CD4-positive, alpha-beta T cell (primary cell): ENCODE measurements at regions not wholly inside any gene's neighbourhood (a gene's known extent, or its start where the extent isn't known, plus 50 kb on each side); places are given as distances from the start of the nearest gene placed in this dataset.
A peak's percentile ranks its signal among the peaks of the same experiment; 100 is the strongest.

Experiments
- ATAC-seq: fragments of 200-7000 bp; cut with Tn5 transposase; one replicate; pipeline ENCODE4 v1.10.0; 2022; ENCODE audit warnings: mild to moderate bottlenecking; ENCODE audit not compliant: poor library complexity
- CTCF ChIA-PET: fragments of 350-600 bp; sonication (Branson Sonifier 250); formaldehyde crosslinking; loops from one replicate; lab custom pipeline; 2021; ENCODE audit warnings: antibody characterized with exemption, inconsistent platforms; lab: Charles Lee
- POLR2A ChIA-PET: fragments of 350-600 bp; sonication (Branson Sonifier 250); formaldehyde crosslinking; loops from one replicate; lab custom pipeline; 2021; ENCODE audit warnings: antibody characterized with exemption, inconsistent platforms; lab: Charles Lee
- DNase-seq, 14 experiments: peaks; one replicate each; pipeline ENCODE4 v3.0.0-alpha.2; 2013 to 2020; ENCODE audit warnings: mixed read lengths in 2 of 14
- H3K27ac ChIP-seq, 2 donors: one replicate each; pipeline versions ENCODE4 v1.5.1 to v1.7.0; 2013; ENCODE audit warnings: low read length in 2 of 2, low read depth in 1 of 2, mild to moderate bottlenecking in 1 of 2
- H3K27me3 ChIP-seq, 2 experiments: 1 replicate in 1 of 2; 2 replicates in 1 of 2; pipeline versions ENCODE4 v1.6.1 to v1.7.0; 2013; ENCODE audit warnings: low read length in 2 of 2, control low read depth in 1 of 2, mild to moderate bottlenecking in 1 of 2, moderate library complexity in 1 of 2; ENCODE audit not compliant: insufficient read depth in 2 of 2, control insufficient read depth in 1 of 2
- H3K36me3 ChIP-seq: one replicate; pipeline ENCODE4 v1.6.1; 2013; ENCODE audit warnings: low read length, control low read depth; ENCODE audit not compliant: insufficient read depth
- H3K4me1 ChIP-seq: one replicate; pipeline ENCODE4 v1.6.1; 2013; ENCODE audit warnings: low read length, control low read depth; ENCODE audit not compliant: insufficient read depth
- H3K4me3 ChIP-seq: one replicate; pipeline ENCODE4 v1.5.1; 2013; ENCODE audit warnings: mild to moderate bottlenecking, low read length, moderate library complexity
- H3K9me3 ChIP-seq, 2 experiments: 1 replicate in 1 of 2; 2 replicates in 1 of 2; pipeline versions ENCODE4 v1.6.1 to v1.7.0; 2013; ENCODE audit warnings: low read length in 2 of 2, mild to moderate bottlenecking in 2 of 2, control low read depth in 1 of 2, moderate library complexity in 1 of 2; ENCODE audit not compliant: control insufficient read depth in 1 of 2, insufficient read depth in 1 of 2
- H3K27ac Mint-ChIP-seq: one replicate; pipeline ENCODE4 v1.8.0; 2020; ENCODE audit warnings: mixed read lengths
- H3K27me3 Mint-ChIP-seq: one replicate; pipeline ENCODE4 v1.8.0; 2021; ENCODE audit warnings: mixed read lengths
- H3K36me3 Mint-ChIP-seq: one replicate; pipeline ENCODE4 v1.8.0; 2021; ENCODE audit warnings: low read depth, mixed read lengths
- H3K4me1 Mint-ChIP-seq: one replicate; pipeline ENCODE4 v1.8.0; 2021; ENCODE audit warnings: low read depth, mixed read lengths
- H3K4me3 Mint-ChIP-seq: one replicate; pipeline ENCODE4 v1.8.0; 2020; ENCODE audit warnings: mild to moderate bottlenecking, mixed read lengths
- H3K9me3 Mint-ChIP-seq: one replicate; pipeline ENCODE4 v1.8.0; 2020; ENCODE audit warnings: mixed read lengths
- intact Hi-C, 2 experiments: fragments of 100-400 bp; cut with DNase I in 1 of 2; cut with micrococcal nuclease in 1 of 2; formaldehyde crosslinking; loops; one replicate each; pipeline versions ENCODE4 v1.15.1 to v1.9.0; 2023 to 2025; cut with DNase I, micrococcal nuclease
- TF ChIP-seq, protein P1 (sequence below): fragments of 200-600 bp; IDR thresholded peaks from one replicate; pipeline ENCODE4 v1.8.0; 2022; ENCODE audit warnings: antibody characterized with exemption, mild to moderate bottlenecking

DNA sequence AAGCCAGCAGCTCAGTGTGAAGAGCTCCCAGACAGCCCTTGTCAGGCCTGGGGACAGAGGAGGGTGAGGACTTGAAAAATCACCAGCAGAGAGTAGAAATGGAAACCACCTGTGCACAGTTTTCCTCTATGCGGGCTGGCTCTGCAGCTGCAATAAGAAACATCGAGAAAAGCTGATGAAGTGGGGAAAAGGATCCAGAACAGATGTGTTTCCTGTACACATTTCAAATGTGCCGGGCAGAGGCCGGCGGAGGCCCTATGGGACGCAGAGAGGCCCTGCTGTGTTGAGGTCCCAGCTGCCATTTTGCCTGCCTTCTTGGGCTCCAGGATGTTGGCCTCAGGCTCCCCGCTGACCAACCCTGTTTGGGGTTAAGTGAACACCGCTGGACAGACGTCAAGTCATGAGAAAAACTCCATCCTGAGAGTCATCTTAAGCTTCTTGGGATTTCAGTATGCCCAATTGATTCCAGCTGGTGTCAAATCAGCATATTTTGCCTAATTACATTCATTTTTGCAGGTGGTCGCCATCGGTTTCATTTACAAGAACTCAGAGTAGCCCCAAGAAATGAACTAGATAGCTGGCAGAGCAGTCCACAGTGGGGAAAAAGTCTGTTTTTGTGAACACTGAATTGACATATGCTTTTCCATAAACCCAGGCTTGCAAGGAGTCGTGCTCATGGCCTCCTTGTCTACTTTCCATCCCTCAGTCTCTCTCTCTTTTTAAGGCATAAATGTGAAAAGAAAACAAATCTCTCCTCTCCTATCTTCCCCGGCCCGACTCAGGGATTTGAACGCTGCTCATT is 150.4 kb upstream of the PHACTR3 start:
- Histone ChIP-seq H3K27me3 (peaks cover 5 to 7% of the 10 kb centered on the region in 2 experiments), H3K27ac (no peak overlapping the region), H3K4me3 (no peak overlapping the region), H3K4me1 (no peaks in the 10 kb centered on the region), H3K36me3 (no peaks in the 10 kb centered on the region), H3K9me3 (no peaks in the 10 kb centered on the region)
- CTCF ChIA-PET, result no interaction called here
- POLR2A ChIA-PET, result interaction anchor here (0.7 kb wide), 1 partner anchor 475 kb away, joined by 3 read pairs; no protein-coding TSS in a partner anchor
- DNase-seq (no peak), ATAC-seq (no peak)
- no peaks in the 10 kb centered on the region for H3K9me3 Mint-ChIP-seq
- intact Hi-C loops, result no loop called here
- no peak overlapping the region for H3K4me3 Mint-ChIP-seq
- TF ChIP-seq, protein P1, sequence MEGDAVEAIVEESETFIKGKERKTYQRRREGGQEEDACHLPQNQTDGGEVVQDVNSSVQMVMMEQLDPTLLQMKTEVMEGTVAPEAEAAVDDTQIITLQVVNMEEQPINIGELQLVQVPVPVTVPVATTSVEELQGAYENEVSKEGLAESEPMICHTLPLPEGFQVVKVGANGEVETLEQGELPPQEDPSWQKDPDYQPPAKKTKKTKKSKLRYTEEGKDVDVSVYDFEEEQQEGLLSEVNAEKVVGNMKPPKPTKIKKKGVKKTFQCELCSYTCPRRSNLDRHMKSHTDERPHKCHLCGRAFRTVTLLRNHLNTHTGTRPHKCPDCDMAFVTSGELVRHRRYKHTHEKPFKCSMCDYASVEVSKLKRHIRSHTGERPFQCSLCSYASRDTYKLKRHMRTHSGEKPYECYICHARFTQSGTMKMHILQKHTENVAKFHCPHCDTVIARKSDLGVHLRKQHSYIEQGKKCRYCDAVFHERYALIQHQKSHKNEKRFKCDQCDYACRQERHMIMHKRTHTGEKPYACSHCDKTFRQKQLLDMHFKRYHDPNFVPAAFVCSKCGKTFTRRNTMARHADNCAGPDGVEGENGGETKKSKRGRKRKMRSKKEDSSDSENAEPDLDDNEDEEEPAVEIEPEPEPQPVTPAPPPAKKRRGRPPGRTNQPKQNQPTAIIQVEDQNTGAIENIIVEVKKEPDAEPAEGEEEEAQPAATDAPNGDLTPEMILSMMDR, result no peak
- peaks cover 35% of the 10 kb centered on the region for H3K27me3 Mint-ChIP-seq
- no peaks in the 10 kb centered on the region for H3K36me3 Mint-ChIP-seq
- no peaks in the 10 kb centered on the region for H3K4me1 Mint-ChIP-seq
- no peak overlapping the region for H3K27ac Mint-ChIP-seq

DNA sequence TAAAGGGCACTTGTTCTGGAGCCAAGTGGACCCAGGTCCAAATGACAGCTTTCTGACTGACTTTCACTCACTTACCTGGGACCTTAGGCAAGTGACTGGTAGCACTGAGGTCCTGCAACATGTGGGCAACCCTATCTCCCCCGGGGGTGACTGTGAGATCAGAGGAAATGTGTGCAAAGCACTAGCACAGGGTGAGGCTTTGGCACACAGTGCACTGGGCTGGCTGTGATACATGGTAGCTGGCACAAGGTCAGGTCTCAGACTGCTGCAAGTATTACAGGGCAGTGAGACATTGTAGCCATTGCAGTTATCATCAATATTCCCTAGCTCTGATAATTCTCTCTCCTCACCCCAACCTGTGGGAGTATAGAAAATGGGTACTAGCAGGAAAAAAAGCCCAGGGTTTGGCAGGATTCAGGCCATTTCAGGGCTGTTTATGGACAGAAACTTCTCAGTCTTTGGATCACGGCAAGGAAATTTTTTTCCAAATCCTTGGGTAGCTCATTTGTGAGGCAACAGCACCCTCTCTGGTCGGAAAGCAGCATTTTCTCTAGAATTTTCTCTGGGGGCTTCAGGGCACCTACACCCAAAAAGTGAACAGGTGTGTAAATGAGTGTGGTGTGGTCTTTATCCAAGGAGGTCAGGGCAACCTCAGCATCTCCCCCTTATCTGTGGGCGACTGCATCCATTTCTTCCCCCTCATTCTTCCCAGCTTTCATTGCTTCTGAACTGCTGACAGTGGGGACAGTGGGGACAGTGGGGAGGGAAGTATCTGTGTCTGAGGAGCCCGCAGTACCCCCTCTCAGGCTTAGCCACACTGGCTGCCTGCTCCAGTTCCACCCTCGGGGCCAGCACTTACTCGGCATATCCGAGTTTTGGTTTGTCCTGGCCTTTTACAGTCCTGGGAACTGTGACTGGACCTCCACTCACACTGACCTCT is 148.7 kb upstream of the PHACTR3 start:
- no peak overlapping the region for H3K4me3 ChIP-seq
- DNase-seq (peak in 4 of 14 experiments; percentile 8 to 24 (median 15)), ATAC-seq (no peak)
- no peaks in the 10 kb centered on the region for H3K4me1 ChIP-seq
- H3K27ac Mint-ChIP-seq, result no peak overlapping the region
- H3K9me3 Mint-ChIP-seq, result no peaks in the 10 kb centered on the region
- POLR2A ChIA-PET, result no interaction called here
- no peaks in the 10 kb centered on the region for H3K36me3 ChIP-seq
- no peak overlapping the region for H3K27ac ChIP-seq
- no peak overlapping the region for H3K4me3 Mint-ChIP-seq
- no peaks in the 10 kb centered on the region for H3K36me3 Mint-ChIP-seq
- H3K4me1 Mint-ChIP-seq, result no peaks in the 10 kb centered on the region
- H3K27me3 ChIP-seq, result peaks cover 0 to 3% of the 10 kb centered on the region in 2 experiments
- TF ChIP-seq, protein P1, result peak; percentile 59
- intact Hi-C loops, result no loop called here
- CTCF ChIA-PET, result interaction anchor here (0.6 to 0.9 kb wide), 5 partner anchors 18 to 976 kb away, joined by 3 read pairs; no protein-coding TSS in a partner anchor
- H3K27me3 Mint-ChIP-seq, result peaks cover 30% of the 10 kb centered on the region
- H3K9me3 ChIP-seq, result no peaks in the 10 kb centered on the region

DNA sequence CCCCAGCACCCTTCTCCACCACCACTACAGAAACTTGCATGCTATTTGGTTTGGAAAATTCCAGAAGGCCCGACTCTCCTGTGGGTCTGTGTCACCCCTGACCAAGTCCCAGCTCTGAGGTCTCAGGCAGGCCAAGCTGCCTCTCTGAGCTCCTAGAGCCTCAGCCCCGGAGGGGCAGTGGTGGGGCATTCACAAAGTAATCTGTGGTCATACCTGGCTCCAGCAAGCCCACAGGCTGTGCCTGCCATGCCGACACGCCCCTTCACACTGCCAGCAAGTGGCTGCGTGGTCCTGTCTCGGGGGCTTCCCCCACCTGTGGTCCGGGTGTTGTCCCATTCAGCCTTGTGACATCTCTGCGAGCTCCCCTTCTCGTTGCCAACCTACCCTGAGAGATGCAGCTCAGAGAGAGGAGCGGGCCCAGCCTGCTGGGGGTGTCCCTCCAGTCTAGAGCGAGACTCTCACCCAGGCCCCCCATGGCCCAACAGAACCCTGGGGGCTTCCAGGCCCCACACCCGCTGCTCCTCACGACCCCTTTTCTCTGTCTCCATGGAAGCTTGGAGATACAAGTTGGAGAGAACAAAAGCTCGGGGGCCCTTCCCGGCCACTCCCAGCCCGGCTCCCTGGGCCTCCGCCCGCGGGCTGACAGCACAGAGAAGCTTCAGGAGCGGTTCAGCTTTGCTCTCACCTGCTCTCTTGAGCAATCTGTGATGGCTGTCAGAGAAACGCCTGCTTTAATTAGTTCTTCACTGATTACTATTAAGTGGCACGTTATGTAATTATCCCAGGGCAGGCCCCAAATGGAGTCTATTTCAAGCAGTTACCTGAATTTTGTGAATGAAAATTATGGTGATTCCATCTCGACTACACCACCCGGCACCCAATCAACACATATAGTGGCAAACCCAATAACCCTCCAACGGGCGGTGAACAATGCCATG is 147.7 kb upstream of the PHACTR3 start:
- TF ChIP-seq, protein P1, result no peak
- CTCF ChIA-PET, result interaction anchor here (0.7 kb wide), 1 partner anchor 114 kb away, joined by 3 read pairs; no protein-coding TSS in a partner anchor
- no peak for ATAC-seq

More for the DNA sequence above, 147.7 kb upstream of the PHACTR3 start:
- intact Hi-C loops, result no loop called here
- no peaks in the 10 kb centered on the region for H3K36me3 Mint-ChIP-seq
- no peaks in the 10 kb centered on the region for H3K9me3 Mint-ChIP-seq
- POLR2A ChIA-PET, result no interaction called here
- H3K36me3 ChIP-seq, result no peaks in the 10 kb centered on the region
- peaks cover 27% of the 10 kb centered on the region for H3K27me3 Mint-ChIP-seq
- no peaks in the 10 kb centered on the region for H3K9me3 ChIP-seq
- H3K4me3 ChIP-seq, result no peak overlapping the region
- no peaks in the 10 kb centered on the region for H3K4me1 ChIP-seq
- DNase-seq, result no peak
- no peak overlapping the region for H3K27ac ChIP-seq
- no peak overlapping the region for H3K4me3 Mint-ChIP-seq
- no peak overlapping the region for H3K27ac Mint-ChIP-seq
- peaks cover 0 to 3% of the 10 kb centered on the region in 2 experiments for H3K27me3 ChIP-seq
- no peaks in the 10 kb centered on the region for H3K4me1 Mint-ChIP-seq
